ENCODE measurements at regions not wholly inside any gene's neighbourhood (a gene's known extent, or its start where the extent isn't known, plus 50 kb on each side); places are given as distances from the start of the nearest gene placed in this dataset.

DNA sequence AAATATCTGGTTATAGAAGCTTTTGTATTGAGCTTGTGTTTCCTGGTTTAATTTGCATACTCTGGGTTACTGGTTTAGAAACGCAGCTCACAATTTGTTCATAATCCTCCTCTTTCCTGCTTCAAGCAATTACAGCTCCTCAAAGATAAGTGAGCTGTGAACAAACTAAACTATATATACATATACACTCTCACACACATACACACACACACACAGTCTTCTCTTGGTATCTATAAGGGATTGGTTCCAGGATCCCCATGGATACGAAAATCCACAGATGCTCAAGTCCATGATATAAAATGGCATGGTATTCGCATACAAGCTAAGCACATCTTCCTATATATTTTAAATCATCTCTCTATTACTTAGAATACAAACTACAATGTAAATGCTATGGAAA, 510.9 kb upstream of the CDH18 start:
- no TSS peak for BruUV-seq (replicated peaks)
- DNase-seq (ENCODE audit: low read depth, low spot score): no peak
- H3K9ac ChIP-seq (replicated peaks; ENCODE audit: extremely low read depth, insufficient read depth, low read length): no peak overlapping the region
- CTCF ChIA-PET: no interaction called here
- no peaks in the 10 kb centered on the region for H3K27me3 ChIP-seq (ENCODE audit: control insufficient read depth in 2 of 2, insufficient read depth in 2 of 2, low read length in 2 of 2)
- H3K9me3 ChIP-seq (replicated peaks; ENCODE audit: control insufficient read depth, insufficient read depth, low read length): peaks cover 3% of the 10 kb centered on the region
- no peak overlapping the region for H3K4me2 ChIP-seq (ENCODE audit: insufficient read depth, low read length)
- POLR2A ChIA-PET: no interaction called here
- dilution Hi-C loops (cut with MboI; ENCODE audit: extremely low pct_ligation_motif_present, low sequenced_read_pairs): no loop called here
- no peaks in the 10 kb centered on the region for H3K79me2 ChIP-seq (ENCODE audit: control insufficient read depth, insufficient read depth, low read length)
- no peaks in the 10 kb centered on the region for H3K4me1 ChIP-seq (ENCODE audit: control insufficient read depth, extremely low read depth, insufficient read depth, low read length)
- no peak overlapping the region for H2AFZ ChIP-seq (ENCODE audit: low read depth, low read length)
- TF ChIP-seq POLR2A (IDR thresholded peaks at IDR 0.05; ENCODE audit: low read depth, low read length): no peak
- no peak for TF ChIP-seq CTCF (IDR thresholded peaks at IDR 0.05; ENCODE audit: extremely low read depth in 1 of 2, insufficient read depth in 1 of 2, low read depth in 1 of 2, low read length in 2 of 2)
- H4K20me1 ChIP-seq (replicated peaks; ENCODE audit: control insufficient read depth, extremely low read depth, insufficient read depth, low read length): no peaks in the 10 kb centered on the region
- intact Hi-C loops (cut with micrococcal nuclease): no loop called here
- H3K9me1 ChIP-seq (replicated peaks; ENCODE audit: control insufficient read depth, extremely low read depth, insufficient read depth, low read length): no peaks in the 10 kb centered on the region
- no peak for FAIRE-seq
- H3K4me3 ChIP-seq (replicated peaks in 1 of 3; ENCODE audit: insufficient read depth in 1 of 3, low read depth in 1 of 3, low read length in 3 of 3): no peak overlapping the region
- H3K36me3 ChIP-seq (ENCODE audit: control insufficient read depth in 2 of 2, extremely low read depth in 1 of 2, insufficient read depth in 2 of 2, low read length in 2 of 2): no peaks in the 10 kb centered on the region
- H3K27ac ChIP-seq (ENCODE audit: insufficient read depth, low read depth, low read length): no peak overlapping the region

DNA sequence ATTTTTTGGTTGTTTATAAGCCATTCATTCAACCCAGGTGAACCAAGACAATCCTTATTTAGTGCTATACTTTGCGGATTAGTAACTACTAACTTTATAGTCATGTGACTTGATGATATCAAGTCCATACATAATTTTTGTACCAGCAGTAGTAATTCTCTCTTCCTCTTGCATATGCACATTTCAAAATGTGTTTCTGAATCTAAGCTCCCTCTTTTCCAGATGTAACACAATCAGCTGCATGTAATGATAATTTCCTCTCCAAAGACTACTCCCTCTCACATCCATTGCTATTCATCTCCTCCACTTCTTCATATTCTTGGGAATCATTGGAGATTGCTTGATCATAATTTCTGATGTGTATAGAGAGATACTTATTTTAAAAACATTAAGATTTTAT, 510.1 kb upstream of the CDH18 start:
- Histone ChIP-seq H2AFZ (ENCODE audit: low read depth, low read length) (no peak overlapping the region), H3K9me3 (replicated peaks; ENCODE audit: control insufficient read depth, insufficient read depth, low read length) (peaks cover 3% of the 10 kb centered on the region), H3K36me3 (ENCODE audit: control insufficient read depth in 2 of 2, extremely low read depth in 1 of 2, insufficient read depth in 2 of 2, low read length in 2 of 2) (no peaks in the 10 kb centered on the region), H3K4me1 (ENCODE audit: control insufficient read depth, extremely low read depth, insufficient read depth, low read length) (no peaks in the 10 kb centered on the region), H3K4me2 (ENCODE audit: insufficient read depth, low read length) (no peak overlapping the region), H3K9me1 (replicated peaks; ENCODE audit: control insufficient read depth, extremely low read depth, insufficient read depth, low read length) (no peaks in the 10 kb centered on the region), H3K9ac (replicated peaks; ENCODE audit: extremely low read depth, insufficient read depth, low read length) (no peak overlapping the region), H3K79me2 (ENCODE audit: control insufficient read depth, insufficient read depth, low read length) (no peaks in the 10 kb centered on the region), H3K4me3 (replicated peaks in 1 of 3; ENCODE audit: insufficient read depth in 1 of 3, low read depth in 1 of 3, low read length in 3 of 3) (no peak overlapping the region), H3K27me3 (ENCODE audit: control insufficient read depth in 2 of 2, insufficient read depth in 2 of 2, low read length in 2 of 2) (no peaks in the 10 kb centered on the region), H3K27ac (ENCODE audit: insufficient read depth, low read depth, low read length) (no peak overlapping the region), H4K20me1 (replicated peaks; ENCODE audit: control insufficient read depth, extremely low read depth, insufficient read depth, low read length) (no peaks in the 10 kb centered on the region)
- ChIA-PET CTCF (no interaction called here), POLR2A (no interaction called here)
- TF ChIP-seq CTCF (IDR thresholded peaks at IDR 0.05; ENCODE audit: extremely low read depth in 1 of 2, insufficient read depth in 1 of 2, low read depth in 1 of 2, low read length in 2 of 2): no peak
- TF ChIP-seq FOS (IDR thresholded peaks at IDR 0.05; ENCODE audit: borderline replicate concordance, insufficient read depth, low read length): no peak
- TF ChIP-seq POLR2A (IDR thresholded peaks at IDR 0.05; ENCODE audit: low read depth, low read length): no peak
- TF ChIP-seq GATA2 (IDR thresholded peaks at IDR 0.05; ENCODE audit: insufficient read depth, insufficient read length, low read depth, low read length): no peak
- no peak for TF ChIP-seq EZH2 (IDR thresholded peaks at IDR 0.05; ENCODE audit: borderline replicate concordance, low read depth, low read length, severe bottlenecking)
- TF ChIP-seq MAX (IDR thresholded peaks at IDR 0.05; ENCODE audit: insufficient read depth, insufficient read length): no peak
- BruUV-seq (replicated peaks): no TSS peak
- FAIRE-seq: no peak
- intact Hi-C loops (cut with micrococcal nuclease) (no loop called here), dilution Hi-C loops (cut with MboI; ENCODE audit: extremely low pct_ligation_motif_present, low sequenced_read_pairs) (no loop called here)
- DNase-seq (ENCODE audit: low read depth, low spot score): no peak

All from endothelial cell of umbilical vein (primary cell).